ENCODE measurements at regions not wholly inside any gene's neighbourhood (a gene's known extent, or its start where the extent isn't known, plus 50 kb on each side); places are given as distances from the start of the nearest gene placed in this dataset.

DNA sequence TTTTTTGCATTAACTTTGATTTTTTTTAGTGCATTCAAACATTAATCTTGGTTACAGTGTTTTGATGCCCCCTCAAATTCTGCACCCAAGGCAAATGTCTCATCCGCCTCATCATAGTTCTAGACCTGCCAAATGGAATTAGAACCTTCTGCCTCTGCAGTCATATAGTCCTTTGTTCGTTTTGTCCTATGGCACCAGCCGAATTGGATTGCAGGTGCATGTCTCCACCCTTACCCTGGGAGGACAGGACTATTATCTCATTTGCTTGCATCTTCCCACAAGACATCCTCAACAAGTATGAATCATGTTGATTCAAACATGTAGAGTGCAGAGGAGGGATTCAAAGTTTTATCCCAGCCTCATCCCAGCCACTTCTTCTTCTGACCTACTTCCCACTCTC is 579.1 kb downstream of the VRK1 start:
- no peak for DNase-seq (ENCODE audit: low read depth in 6 of 9, low spot score in 9 of 9)
- Histone ChIP-seq H3K4me1 (ENCODE audit: control insufficient read depth in 2 of 2, insufficient read depth in 2 of 2, low read length in 2 of 2) (peaks cover 8 to 24% of the 10 kb centered on the region in 2 donors), H3K9me3 (ENCODE audit: control insufficient read depth in 2 of 2, insufficient read depth in 1 of 2, low read length in 1 of 2) (peaks cover 0 to 3% of the 10 kb centered on the region in 2 donors), H3K27me3 (ENCODE audit: control insufficient read depth in 2 of 2, insufficient read depth in 1 of 2, low read length in 1 of 2) (peaks cover 0 to 5% of the 10 kb centered on the region in 2 donors), H3K4me3 (ENCODE audit: low read length in 2 of 2) (no peak overlapping the region), H3K27ac (ENCODE audit: low read depth in 1 of 2, low read length in 1 of 2) (no peak overlapping the region), H3K36me3 (ENCODE audit: control insufficient read depth in 2 of 2, insufficient read depth in 2 of 2, low read length in 1 of 2) (no peaks in the 10 kb centered on the region)
- WGBS: 96% methylated on average over 3 of the region's 3 CpGs

- Histone ChIP-seq H3K9me3 (ENCODE audit: control insufficient read depth in 2 of 2, insufficient read depth in 1 of 2, low read length in 1 of 2) (peaks cover 0 to 5% of the 10 kb centered on the region in 2 donors), H3K4me1 (ENCODE audit: control insufficient read depth in 2 of 2, insufficient read depth in 2 of 2, low read length in 2 of 2) (peaks cover 8 to 24% of the 10 kb centered on the region in 2 donors), H3K27me3 (ENCODE audit: control insufficient read depth in 2 of 2, insufficient read depth in 1 of 2, low read length in 1 of 2) (peaks cover 0 to 5% of the 10 kb centered on the region in 2 donors), H3K27ac (ENCODE audit: low read depth in 1 of 2, low read length in 1 of 2) (no peak overlapping the region), H3K36me3 (ENCODE audit: control insufficient read depth in 2 of 2, insufficient read depth in 2 of 2, low read length in 1 of 2) (no peaks in the 10 kb centered on the region), H3K4me3 (ENCODE audit: low read length in 2 of 2) (no peak overlapping the region)
- no peak for DNase-seq (ENCODE audit: low read depth in 6 of 9, low spot score in 9 of 9)
- WGBS: 98% methylated on average over 5 of the region's 5 CpGs
Observed at GRCh38 chr14:97377550-97377949, 580.4 kb downstream of the VRK1 start.

DNA sequence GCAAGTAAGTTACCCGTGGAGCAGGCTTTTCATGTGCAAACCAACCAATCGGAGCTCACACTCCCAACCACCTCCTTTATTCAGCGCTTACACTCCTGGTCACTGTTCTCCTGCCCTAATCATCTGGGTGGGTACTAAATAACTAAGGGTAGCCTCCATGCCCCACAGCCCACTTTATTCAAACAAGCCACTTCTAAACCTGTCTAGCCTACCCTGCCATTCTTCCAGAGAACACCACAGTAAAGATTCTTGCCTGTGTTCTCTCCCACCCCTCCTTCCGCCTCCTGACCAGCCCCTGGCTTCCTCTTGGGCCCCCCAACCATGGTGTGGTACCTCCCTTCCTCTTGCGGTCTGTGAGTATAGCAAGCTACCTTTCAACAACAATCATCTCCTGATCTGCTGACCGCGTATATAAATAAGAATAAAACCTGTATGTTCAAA is 581.9 kb downstream of the VRK1 start:
- DNase-seq (ENCODE audit: low read depth in 6 of 9, low spot score in 9 of 9): peak in 7 of 9 donors; percentile 6 to 69 (median 20)
- no peak overlapping the region for H3K27ac ChIP-seq (ENCODE audit: low read depth in 1 of 2, low read length in 1 of 2)
- WGBS: 29% methylated on average over 7 of the region's 7 CpGs
- no peak overlapping the region for H3K4me3 ChIP-seq (ENCODE audit: low read length in 2 of 2)
- peaks cover 0 to 5% of the 10 kb centered on the region in 2 donors for H3K27me3 ChIP-seq (ENCODE audit: control insufficient read depth in 2 of 2, insufficient read depth in 1 of 2, low read length in 1 of 2)
- peaks cover 8 to 24% of the 10 kb centered on the region in 2 donors for H3K4me1 ChIP-seq (ENCODE audit: control insufficient read depth in 2 of 2, insufficient read depth in 2 of 2, low read length in 2 of 2)
- no peaks in the 10 kb centered on the region for H3K36me3 ChIP-seq (ENCODE audit: control insufficient read depth in 2 of 2, insufficient read depth in 2 of 2, low read length in 1 of 2)
- H3K9me3 ChIP-seq (ENCODE audit: control insufficient read depth in 2 of 2, insufficient read depth in 1 of 2, low read length in 1 of 2): peaks cover 0 to 5% of the 10 kb centered on the region in 2 donors

DNA sequence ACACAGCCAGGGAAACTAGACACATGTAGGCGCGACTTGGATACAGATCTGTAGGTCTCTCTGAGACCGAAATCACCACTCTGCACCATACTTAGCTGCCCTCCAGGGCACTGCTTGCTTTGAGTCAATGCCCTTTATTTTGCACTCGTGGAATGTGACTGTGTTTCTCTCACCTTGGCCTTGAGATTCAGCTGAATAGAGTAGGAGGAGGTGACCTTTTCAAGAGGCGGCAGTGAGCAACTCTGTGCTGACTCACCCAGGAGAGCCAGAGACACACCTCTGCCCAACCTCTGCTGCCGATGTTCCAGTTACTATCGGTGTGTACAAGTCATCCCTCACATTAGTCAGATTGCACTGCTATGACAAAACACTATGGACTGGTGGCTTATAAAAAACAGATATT is 583.4 kb downstream of the VRK1 start:
- Histone ChIP-seq H3K27me3 (ENCODE audit: control insufficient read depth in 2 of 2, insufficient read depth in 1 of 2, low read length in 1 of 2) (peaks cover 0 to 5% of the 10 kb centered on the region in 2 donors), H3K4me1 (ENCODE audit: control insufficient read depth in 2 of 2, insufficient read depth in 2 of 2, low read length in 2 of 2) (peaks cover 8 to 24% of the 10 kb centered on the region in 2 donors), H3K36me3 (ENCODE audit: control insufficient read depth in 2 of 2, insufficient read depth in 2 of 2, low read length in 1 of 2) (no peaks in the 10 kb centered on the region), H3K27ac (ENCODE audit: low read depth in 1 of 2, low read length in 1 of 2) (no peak overlapping the region), H3K9me3 (ENCODE audit: control insufficient read depth in 2 of 2, insufficient read depth in 1 of 2, low read length in 1 of 2) (peaks cover 0 to 5% of the 10 kb centered on the region in 2 donors), H3K4me3 (ENCODE audit: low read length in 2 of 2) (no peak overlapping the region)
- DNase-seq (ENCODE audit: low read depth in 6 of 9, low spot score in 9 of 9): no peak
- 97% methylated on average over 7 of the region's 7 CpGs for WGBS

- H3K4me1 ChIP-seq (ENCODE audit: control insufficient read depth in 2 of 2, insufficient read depth in 2 of 2, low read length in 2 of 2): peaks cover 8 to 24% of the 10 kb centered on the region in 2 donors
- H3K4me3 ChIP-seq (ENCODE audit: low read length in 2 of 2): no peak overlapping the region
- no peak overlapping the region for H3K27ac ChIP-seq (ENCODE audit: low read depth in 1 of 2, low read length in 1 of 2)
- 88% methylated on average over 1 of the region's 1 CpG for WGBS
- no peak for DNase-seq (ENCODE audit: low read depth in 6 of 9, low spot score in 9 of 9)
- peaks cover 0 to 5% of the 10 kb centered on the region in 2 donors for H3K9me3 ChIP-seq (ENCODE audit: control insufficient read depth in 2 of 2, insufficient read depth in 1 of 2, low read length in 1 of 2)
- no peaks in the 10 kb centered on the region for H3K36me3 ChIP-seq (ENCODE audit: control insufficient read depth in 2 of 2, insufficient read depth in 2 of 2, low read length in 1 of 2)
- H3K27me3 ChIP-seq (ENCODE audit: control insufficient read depth in 2 of 2, insufficient read depth in 1 of 2, low read length in 1 of 2): peaks cover 0 to 5% of the 10 kb centered on the region in 2 donors
Observed at GRCh38 chr14:97381309-97381708, 584.1 kb downstream of the VRK1 start.

GRCh38 chr14:97382616-97383226 is 585.5 kb downstream of the VRK1 start:
- H3K27me3 ChIP-seq (ENCODE audit: control insufficient read depth in 2 of 2, insufficient read depth in 1 of 2, low read length in 1 of 2): no peaks in the 10 kb centered on the region
- no peak for DNase-seq (ENCODE audit: low read depth in 6 of 9, low spot score in 9 of 9)
- peaks cover 8 to 24% of the 10 kb centered on the region in 2 donors for H3K4me1 ChIP-seq (ENCODE audit: control insufficient read depth in 2 of 2, insufficient read depth in 2 of 2, low read length in 2 of 2)
- H3K9me3 ChIP-seq (ENCODE audit: control insufficient read depth in 2 of 2, insufficient read depth in 1 of 2, low read length in 1 of 2): peaks cover 0 to 5% of the 10 kb centered on the region in 2 donors
- no peaks in the 10 kb centered on the region for H3K36me3 ChIP-seq (ENCODE audit: control insufficient read depth in 2 of 2, insufficient read depth in 2 of 2, low read length in 1 of 2)
- H3K27ac ChIP-seq (ENCODE audit: low read depth in 1 of 2, low read length in 1 of 2): no peak overlapping the region
- WGBS: 89% methylated on average over 5 of the region's 5 CpGs
- H3K4me3 ChIP-seq (ENCODE audit: low read length in 2 of 2): no peak overlapping the region

DNA sequence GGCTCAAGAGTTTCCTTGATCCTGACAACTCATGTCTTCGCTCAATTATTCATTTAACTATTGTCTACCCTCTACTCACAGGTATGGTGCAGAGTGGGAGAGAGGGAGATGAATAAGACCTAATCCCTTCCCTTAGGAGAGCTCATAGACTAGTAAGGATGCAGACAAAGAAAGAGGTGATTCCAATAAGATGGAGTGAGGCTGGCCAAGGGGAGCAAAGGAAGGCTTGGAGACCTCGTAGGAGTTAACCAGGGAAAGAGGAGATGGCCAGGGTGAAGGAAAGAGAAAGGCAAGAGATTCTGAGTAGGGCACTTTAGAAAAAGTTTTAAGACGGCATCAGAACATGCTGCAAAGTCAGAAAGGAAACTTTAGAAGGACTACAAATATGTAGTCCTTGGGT is 588.5 kb downstream of the VRK1 start:
- Histone ChIP-seq H3K27ac (ENCODE audit: low read depth in 1 of 2, low read length in 1 of 2) (no peak overlapping the region), H3K4me3 (ENCODE audit: low read length in 2 of 2) (no peak overlapping the region), H3K9me3 (ENCODE audit: control insufficient read depth in 2 of 2, insufficient read depth in 1 of 2, low read length in 1 of 2) (peaks cover 0 to 7% of the 10 kb centered on the region in 2 donors), H3K36me3 (ENCODE audit: control insufficient read depth in 2 of 2, insufficient read depth in 2 of 2, low read length in 1 of 2) (no peaks in the 10 kb centered on the region), H3K27me3 (ENCODE audit: control insufficient read depth in 2 of 2, insufficient read depth in 1 of 2, low read length in 1 of 2) (no peaks in the 10 kb centered on the region), H3K4me1 (ENCODE audit: control insufficient read depth in 2 of 2, insufficient read depth in 2 of 2, low read length in 2 of 2) (peaks cover 0 to 4% of the 10 kb centered on the region in 2 donors)
- WGBS: 96% methylated on average over 3 of the region's 3 CpGs
- DNase-seq (ENCODE audit: low read depth in 6 of 9, low spot score in 9 of 9): no peak

- Histone ChIP-seq H3K4me3 (ENCODE audit: low read length in 2 of 2) (no peak overlapping the region), H3K4me1 (ENCODE audit: control insufficient read depth in 2 of 2, insufficient read depth in 2 of 2, low read length in 2 of 2) (peaks cover 0 to 4% of the 10 kb centered on the region in 2 donors), H3K9me3 (ENCODE audit: control insufficient read depth in 2 of 2, insufficient read depth in 1 of 2, low read length in 1 of 2) (peaks cover 0 to 2% of the 10 kb centered on the region in 2 donors), H3K27me3 (ENCODE audit: control insufficient read depth in 2 of 2, insufficient read depth in 1 of 2, low read length in 1 of 2) (no peaks in the 10 kb centered on the region), H3K36me3 (ENCODE audit: control insufficient read depth in 2 of 2, insufficient read depth in 2 of 2, low read length in 1 of 2) (no peaks in the 10 kb centered on the region), H3K27ac (ENCODE audit: low read depth in 1 of 2, low read length in 1 of 2) (no peak overlapping the region)
- no peak for DNase-seq (ENCODE audit: low read depth in 6 of 9, low spot score in 9 of 9)
- 88% methylated on average over 9 of the region's 9 CpGs for whole genome bisulfite sequencing
Observed at GRCh38 chr14:97387252-97387874, 590.2 kb downstream of the VRK1 start.

GRCh38 chr14:97388408-97388807 is 591.2 kb downstream of the VRK1 start:
- H3K4me1 ChIP-seq (ENCODE audit: control insufficient read depth in 2 of 2, insufficient read depth in 2 of 2, low read length in 2 of 2): peaks cover 0 to 4% of the 10 kb centered on the region in 2 donors
- H3K27me3 ChIP-seq (ENCODE audit: control insufficient read depth in 2 of 2, insufficient read depth in 1 of 2, low read length in 1 of 2): no peaks in the 10 kb centered on the region
- DNase-seq (ENCODE audit: low read depth in 6 of 9, low spot score in 9 of 9): no peak
- peaks cover 0 to 2% of the 10 kb centered on the region in 2 donors for H3K9me3 ChIP-seq (ENCODE audit: control insufficient read depth in 2 of 2, insufficient read depth in 1 of 2, low read length in 1 of 2)
- H3K27ac ChIP-seq (ENCODE audit: low read depth in 1 of 2, low read length in 1 of 2): no peak overlapping the region
- H3K4me3 ChIP-seq (ENCODE audit: low read length in 2 of 2): no peak overlapping the region
- no peaks in the 10 kb centered on the region for H3K36me3 ChIP-seq (ENCODE audit: control insufficient read depth in 2 of 2, insufficient read depth in 2 of 2, low read length in 1 of 2)
- 50% methylated on average over 9 of the region's 9 CpGs for WGBS
